WTC11 (cell line): ENCODE measurements at regions not wholly inside any gene's neighbourhood (a gene's known extent, or its start where the extent isn't known, plus 50 kb on each side); places are given as distances from the start of the nearest gene placed in this dataset.

Experiments
- ATAC-seq: fragments of 200-7000 bp; cut with Tn5 transposase; 2 replicates; pipeline ENCODE4 v1.10.0; 2021; ENCODE audit warnings: mild to moderate bottlenecking, moderate library complexity
- CTCF ChIA-PET: fragments of 300-600 bp; sonication (Branson Sonifier 250); formaldehyde crosslinking; loops from one replicate; lab custom pipeline; 2021; ENCODE audit warnings: antibody characterized with exemption; lab: Charles Lee
- POLR2A ChIA-PET: fragments of 350-600 bp; sonication (Branson Sonifier 250); formaldehyde crosslinking; loops from one replicate; lab custom pipeline; 2021; ENCODE audit warnings: antibody characterized with exemption; lab: Charles Lee
- DNase-seq: peaks from one replicate; pipeline ENCODE4 v3.0.0; 2021; ENCODE audit warnings: low spot score
- H3K27ac Mint-ChIP-seq: 2 replicates; pipeline ENCODE4 v1.8.0; 2021; ENCODE audit warnings: mixed read lengths
- H3K27me3 Mint-ChIP-seq: 2 replicates; pipeline ENCODE4 v1.8.0; 2021; ENCODE audit warnings: low read depth, mild to moderate bottlenecking, moderate library complexity, mixed read lengths
- H3K36me3 Mint-ChIP-seq: 2 replicates; pipeline ENCODE4 v1.8.0; 2021; ENCODE audit warnings: mixed read lengths
- H3K4me1 Mint-ChIP-seq: 2 replicates; pipeline ENCODE4 v1.8.0; 2022; ENCODE audit warnings: mixed read lengths
- H3K4me3 Mint-ChIP-seq: 2 replicates; pipeline ENCODE4 v1.8.0; 2021; ENCODE audit warnings: mild to moderate bottlenecking, moderate library complexity, mixed read lengths
- H3K9me3 Mint-ChIP-seq: 2 replicates; pipeline ENCODE4 v1.8.0; 2021; ENCODE audit warnings: mixed read lengths
- EMX1 ChIP-seq: fragments of 250-450 bp; sonication (Bioruptor Pico); IDR thresholded peaks from 2 replicates; pipeline ENCODE4 v1.8.0; 2021; ENCODE audit warnings: mild to moderate bottlenecking
- GRHL2 ChIP-seq: fragments of 250-450 bp; sonication (Bioruptor Pico); IDR thresholded peaks from 2 replicates; pipeline ENCODE4 v1.8.0; 2022; ENCODE audit warnings: mild to moderate bottlenecking, moderate library complexity; ENCODE audit not compliant: insufficient replicate concordance, severe bottlenecking
- JAZF1 ChIP-seq: fragments of 250-450 bp; sonication (Bioruptor Pico); IDR thresholded peaks from 2 replicates; pipeline ENCODE4 v1.9.0; 2021; ENCODE audit warnings: moderate library complexity, mild to moderate bottlenecking, inconsistent platforms
- NR1H2 ChIP-seq: sonication (generic); formaldehyde crosslinking; IDR thresholded peaks from 2 replicates; pipeline ENCODE4 v1.9.0; 2021; ENCODE audit warnings: mild to moderate bottlenecking, moderate library complexity, missing genetic modification reagents
- NR2C2 ChIP-seq: sonication (generic); formaldehyde crosslinking; IDR thresholded peaks from 2 replicates; pipeline ENCODE4 v1.8.0; 2022; ENCODE audit warnings: mild to moderate bottlenecking, missing genetic modification reagents
- PRDM15 ChIP-seq: sonication (generic); formaldehyde crosslinking; IDR thresholded peaks from 2 replicates; pipeline ENCODE4 v1.8.0; 2022; ENCODE audit warnings: missing genetic modification reagents
- TCF7 ChIP-seq: sonication (generic); formaldehyde crosslinking; IDR thresholded peaks from 2 replicates; pipeline ENCODE4 v1.8.0; 2022; ENCODE audit warnings: mild to moderate bottlenecking, low read depth, missing genetic modification reagents, moderate library complexity
- TEAD4 ChIP-seq: sonication (generic); formaldehyde crosslinking; IDR thresholded peaks from 2 replicates; pipeline ENCODE4 v1.8.0; 2022; ENCODE audit warnings: mild to moderate bottlenecking, missing genetic modification reagents
- ZBTB21 ChIP-seq: sonication (generic); formaldehyde crosslinking; IDR thresholded peaks from 2 replicates; pipeline ENCODE4 v1.8.1; 2023; ENCODE audit warnings: mild to moderate bottlenecking, missing genetic modification reagents, borderline replicate concordance
- ZNF121 ChIP-seq: sonication (generic); formaldehyde crosslinking; IDR thresholded peaks from 2 replicates; pipeline ENCODE4 v1.8.0; 2023; ENCODE audit warnings: missing genetic modification reagents
- ZNF232 ChIP-seq: sonication (generic); formaldehyde crosslinking; IDR thresholded peaks from 2 replicates; pipeline ENCODE4 v1.8.0; 2022; ENCODE audit warnings: mild to moderate bottlenecking, missing genetic modification reagents
- ZNF396 ChIP-seq: fragments of 250-450 bp; sonication (Bioruptor Pico); IDR thresholded peaks from 2 replicates; pipeline ENCODE4 v1.8.0; 2021; ENCODE audit warnings: mild to moderate bottlenecking, moderate library complexity, borderline replicate concordance
- ZNF532 ChIP-seq: fragments of 250-450 bp; sonication (Bioruptor Pico); IDR thresholded peaks from 2 replicates; pipeline ENCODE4 v1.9.0; 2021; ENCODE audit warnings: mild to moderate bottlenecking, borderline replicate concordance
- TF ChIP-seq, protein P1 (sequence below): sonication (generic); formaldehyde crosslinking; IDR thresholded peaks from 2 replicates; pipeline ENCODE4 v1.8.1; 2022; ENCODE audit warnings: mild to moderate bottlenecking, moderate library complexity, missing genetic modification reagents
- TF ChIP-seq, protein P2 (sequence below): sonication (generic); formaldehyde crosslinking; IDR thresholded peaks from 2 replicates; pipeline ENCODE4 v1.8.1; 2022; ENCODE audit warnings: low read depth, mild to moderate bottlenecking, moderate library complexity, missing genetic modification reagents, borderline replicate concordance
- TF ChIP-seq, protein P3 (sequence below): sonication (generic); formaldehyde crosslinking; IDR thresholded peaks from 2 replicates; pipeline ENCODE4 v1.8.0; 2023; ENCODE audit warnings: missing genetic modification reagents, mild to moderate bottlenecking, borderline replicate concordance
- TF ChIP-seq, protein P4 (sequence below): sonication (generic); formaldehyde crosslinking; IDR thresholded peaks from 2 replicates; pipeline ENCODE4 v1.8.1; 2022; ENCODE audit warnings: missing genetic modification reagents, borderline replicate concordance

- TF ChIP-seq PRDM15 (CRISPR knock-in tag) (no peak), ZNF232 (CRISPR knock-in tag) (no peak), ZNF532 (CRISPR knock-in tag) (no peak), NR1H2 (CRISPR knock-in tag) (no peak), TEAD4 (CRISPR knock-in tag) (no peak)
- TF ChIP-seq, protein P1, sequence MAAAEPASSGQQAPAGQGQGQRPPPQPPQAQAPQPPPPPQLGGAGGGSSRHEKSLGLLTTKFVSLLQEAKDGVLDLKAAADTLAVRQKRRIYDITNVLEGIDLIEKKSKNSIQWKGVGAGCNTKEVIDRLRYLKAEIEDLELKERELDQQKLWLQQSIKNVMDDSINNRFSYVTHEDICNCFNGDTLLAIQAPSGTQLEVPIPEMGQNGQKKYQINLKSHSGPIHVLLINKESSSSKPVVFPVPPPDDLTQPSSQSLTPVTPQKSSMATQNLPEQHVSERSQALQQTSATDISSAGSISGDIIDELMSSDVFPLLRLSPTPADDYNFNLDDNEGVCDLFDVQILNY (CRISPR knock-in tag): no peak
- TF ChIP-seq, protein P2, sequence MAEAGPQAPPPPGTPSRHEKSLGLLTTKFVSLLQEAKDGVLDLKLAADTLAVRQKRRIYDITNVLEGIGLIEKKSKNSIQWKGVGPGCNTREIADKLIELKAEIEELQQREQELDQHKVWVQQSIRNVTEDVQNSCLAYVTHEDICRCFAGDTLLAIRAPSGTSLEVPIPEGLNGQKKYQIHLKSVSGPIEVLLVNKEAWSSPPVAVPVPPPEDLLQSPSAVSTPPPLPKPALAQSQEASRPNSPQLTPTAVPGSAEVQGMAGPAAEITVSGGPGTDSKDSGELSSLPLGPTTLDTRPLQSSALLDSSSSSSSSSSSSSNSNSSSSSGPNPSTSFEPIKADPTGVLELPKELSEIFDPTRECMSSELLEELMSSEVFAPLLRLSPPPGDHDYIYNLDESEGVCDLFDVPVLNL (CRISPR knock-in tag): no peak
- TF ChIP-seq, all 79 proteins: peak for 0
Measured at GRCh38 chr1:227388214-227389168, 70.2 kb upstream of the CDC42BPA start (continued).

DNA sequence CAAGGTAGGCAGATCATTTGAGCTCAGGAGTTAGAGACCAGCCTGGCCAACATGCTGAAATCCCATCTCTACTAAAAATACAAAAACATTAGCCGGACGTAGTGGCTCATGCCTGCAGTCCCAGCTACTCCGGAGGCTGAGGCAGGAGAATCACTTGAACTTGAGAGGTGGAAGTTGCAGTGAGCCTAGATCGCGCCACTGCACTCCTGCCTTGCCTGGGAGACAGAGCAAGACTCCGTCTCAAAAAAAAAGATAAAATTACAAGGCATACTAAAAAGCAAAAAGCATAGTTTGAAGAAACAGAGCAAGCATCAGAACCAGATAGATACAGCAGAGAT, 61.2 kb upstream of the CDC42BPA start:
- DNase-seq (no peak), ATAC-seq (no peak)
- Mint-ChIP-seq H3K36me3 (peaks cover 8% of the 10 kb centered on the region), H3K27me3 (no peaks in the 10 kb centered on the region), H3K4me3 (no peak overlapping the region), H3K27ac (no peak overlapping the region), H3K4me1 (peaks cover 21% of the 10 kb centered on the region), H3K9me3 (peaks cover 12% of the 10 kb centered on the region)
- POLR2A ChIA-PET: no interaction called here
- CTCF ChIA-PET: no interaction called here
- TF ChIP-seq, protein P3, sequence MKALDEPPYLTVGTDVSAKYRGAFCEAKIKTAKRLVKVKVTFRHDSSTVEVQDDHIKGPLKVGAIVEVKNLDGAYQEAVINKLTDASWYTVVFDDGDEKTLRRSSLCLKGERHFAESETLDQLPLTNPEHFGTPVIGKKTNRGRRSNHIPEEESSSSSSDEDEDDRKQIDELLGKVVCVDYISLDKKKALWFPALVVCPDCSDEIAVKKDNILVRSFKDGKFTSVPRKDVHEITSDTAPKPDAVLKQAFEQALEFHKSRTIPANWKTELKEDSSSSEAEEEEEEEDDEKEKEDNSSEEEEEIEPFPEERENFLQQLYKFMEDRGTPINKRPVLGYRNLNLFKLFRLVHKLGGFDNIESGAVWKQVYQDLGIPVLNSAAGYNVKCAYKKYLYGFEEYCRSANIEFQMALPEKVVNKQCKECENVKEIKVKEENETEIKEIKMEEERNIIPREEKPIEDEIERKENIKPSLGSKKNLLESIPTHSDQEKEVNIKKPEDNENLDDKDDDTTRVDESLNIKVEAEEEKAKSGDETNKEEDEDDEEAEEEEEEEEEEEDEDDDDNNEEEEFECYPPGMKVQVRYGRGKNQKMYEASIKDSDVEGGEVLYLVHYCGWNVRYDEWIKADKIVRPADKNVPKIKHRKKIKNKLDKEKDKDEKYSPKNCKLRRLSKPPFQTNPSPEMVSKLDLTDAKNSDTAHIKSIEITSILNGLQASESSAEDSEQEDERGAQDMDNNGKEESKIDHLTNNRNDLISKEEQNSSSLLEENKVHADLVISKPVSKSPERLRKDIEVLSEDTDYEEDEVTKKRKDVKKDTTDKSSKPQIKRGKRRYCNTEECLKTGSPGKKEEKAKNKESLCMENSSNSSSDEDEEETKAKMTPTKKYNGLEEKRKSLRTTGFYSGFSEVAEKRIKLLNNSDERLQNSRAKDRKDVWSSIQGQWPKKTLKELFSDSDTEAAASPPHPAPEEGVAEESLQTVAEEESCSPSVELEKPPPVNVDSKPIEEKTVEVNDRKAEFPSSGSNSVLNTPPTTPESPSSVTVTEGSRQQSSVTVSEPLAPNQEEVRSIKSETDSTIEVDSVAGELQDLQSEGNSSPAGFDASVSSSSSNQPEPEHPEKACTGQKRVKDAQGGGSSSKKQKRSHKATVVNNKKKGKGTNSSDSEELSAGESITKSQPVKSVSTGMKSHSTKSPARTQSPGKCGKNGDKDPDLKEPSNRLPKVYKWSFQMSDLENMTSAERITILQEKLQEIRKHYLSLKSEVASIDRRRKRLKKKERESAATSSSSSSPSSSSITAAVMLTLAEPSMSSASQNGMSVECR (CRISPR knock-in tag): no peak
- TF ChIP-seq GRHL2 (CRISPR knock-in tag) (no peak), TCF7 (no peak), NR2C2 (CRISPR knock-in tag) (no peak), JAZF1 (no peak), ZBTB21 (CRISPR knock-in tag) (no peak), EMX1 (no peak), ZNF121 (CRISPR knock-in tag) (no peak), ZNF396 (CRISPR knock-in tag) (no peak)
- TF ChIP-seq, protein P4, sequence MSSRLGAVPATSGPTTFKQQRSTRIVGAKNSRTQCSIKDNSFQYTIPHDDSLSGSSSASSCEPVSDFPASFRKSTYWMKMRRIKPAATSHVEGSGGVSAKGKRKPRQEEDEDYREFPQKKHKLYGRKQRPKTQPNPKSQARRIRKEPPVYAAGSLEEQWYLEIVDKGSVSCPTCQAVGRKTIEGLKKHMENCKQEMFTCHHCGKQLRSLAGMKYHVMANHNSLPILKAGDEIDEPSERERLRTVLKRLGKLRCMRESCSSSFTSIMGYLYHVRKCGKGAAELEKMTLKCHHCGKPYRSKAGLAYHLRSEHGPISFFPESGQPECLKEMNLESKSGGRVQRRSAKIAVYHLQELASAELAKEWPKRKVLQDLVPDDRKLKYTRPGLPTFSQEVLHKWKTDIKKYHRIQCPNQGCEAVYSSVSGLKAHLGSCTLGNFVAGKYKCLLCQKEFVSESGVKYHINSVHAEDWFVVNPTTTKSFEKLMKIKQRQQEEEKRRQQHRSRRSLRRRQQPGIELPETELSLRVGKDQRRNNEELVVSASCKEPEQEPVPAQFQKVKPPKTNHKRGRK (CRISPR knock-in tag): no peak
